Heart left ventricle (tissue), 16 donors: ENCODE measurements at regions not wholly inside any gene's neighbourhood (a gene's known extent, or its start where the extent isn't known, plus 50 kb on each side); places are given as distances from the start of the nearest gene placed in this dataset.

ENCODE experiments used
- ATAC-seq, 4 donors: fragments of 200-7000 bp; cut with Tn5 transposase; one replicate each; pipeline ENCODE4 v1.9.1; 2020 to 2022; ENCODE audit warnings: moderate library complexity in 4 of 4, mild to moderate bottlenecking in 3 of 4, moderate number of reproducible peaks in 1 of 4
- DNase-seq, 5 donors: peaks; one replicate each; pipeline ENCODE4 v3.0.0-alpha.2; 2020
- H3K27ac ChIP-seq, 12 donors: fragments of 200-600 bp; sonication (generic) in 4 of 12; one replicate each; pipeline versions ENCODE4 v1.5.0 to v1.8.0; 2016 to 2022; ENCODE audit warnings: mild to moderate bottlenecking in 2 of 12
- H3K27me3 ChIP-seq, 9 donors: fragments of 200-600 bp; sonication (generic) in 2 of 9; one replicate each; pipeline versions ENCODE4 v1.5.1 to v1.8.0; 2016 to 2022; ENCODE audit warnings: mild to moderate bottlenecking in 3 of 9
- H3K36me3 ChIP-seq, 9 donors: fragments of 200-600 bp; sonication (generic) in 2 of 9; one replicate each; pipeline versions ENCODE4 v1.5.0 to v1.8.0; 2018 to 2022; ENCODE audit warnings: mild to moderate bottlenecking in 2 of 9
- H3K4me1 ChIP-seq, 12 donors: fragments of 200-600 bp; sonication (generic) in 4 of 12; one replicate each; pipeline versions ENCODE4 v1.5.0 to v1.8.0; 2016 to 2022; ENCODE audit warnings: mild to moderate bottlenecking in 3 of 12
- H3K4me3 ChIP-seq, 12 donors: fragments of 200-600 bp; sonication (generic) in 4 of 12; one replicate each; pipeline versions ENCODE4 v1.5.0 to v1.8.0; 2017 to 2022; ENCODE audit warnings: mild to moderate bottlenecking in 9 of 12, moderate library complexity in 4 of 12
- H3K9me3 ChIP-seq, 12 donors: fragments of 200-600 bp; sonication (generic) in 4 of 12; one replicate each; pipeline versions ENCODE4 v1.5.0 to v1.8.0; 2016 to 2022; ENCODE audit warnings: mild to moderate bottlenecking in 1 of 12
- POLR2A ChIP-seq, 2 donors: fragments of 450-650 bp; IDR thresholded peaks; one replicate each; pipeline ENCODE4 v1.6.1; 2017; ENCODE audit warnings: antibody characterized with exemption in 2 of 2, mild to moderate bottlenecking in 2 of 2, moderate library complexity in 2 of 2
- WGBS, 4 donors: extraction: QIAGEN DNeasy Blood & Tissue Kit in 2 of 4; methylation state at CpG; one replicate each; pipeline versions ENCODE4 v1.1.5 to v1.1.7; 2013 to 2018; 5-methylcytosine and 5-hydroxymethylcytosine counted together
- intact Hi-C, 10 donors: fragments of 100-400 bp; cut with DNase I; formaldehyde crosslinking; loops; one replicate each; pipeline versions ENCODE4 v1.11.1 to v1.14.2; 2022
- TF ChIP-seq, protein P1 (sequence below), 12 donors: fragments of 200-600 bp; sonication (generic) in 4 of 12; IDR thresholded peaks; one replicate each; pipeline versions ENCODE4 v1.5.0 to v1.8.0; 2018 to 2022; ENCODE audit warnings: antibody characterized with exemption in 12 of 12, mild to moderate bottlenecking in 5 of 12
- donor health status: ischemic (EF 13 %, LVEDD 7.1; RV severe dilation, severe dysfunction).
- donor health status: healthy with polysubstance abuse.
- donor health status: DM: no; HTN: yes; CAD: no.
- donor health status: DM: no; HTN: no; CAD: no.
- donor health status: ischemic (EF 25% LVEDD 6.9; RV normal size, moderate dysfunction).
- donor health status: ischemic (EF 25% LVEDD 5.7; RV mildly dilated, moderate dysfunction).
- donor health status: healthy.
- donor health status: DM: yes; HTN: yes; CAD: no.
- donor health status: ischemic (EF 35%, LVEDD 5.7; RV mildly dilated, moderate dysfunction).
- donor health status: nonischemic (EF 11% LVEDD 7.7; RV severe dilation, severe dysfunction).
- donor health status: DM: yes; HTN: yes; CAD: no.
- donor health status: PGD.
- donor health status: ischemic (EF 29% LVEDD 5.4; RV normal size, mild dysfunction).
- donor health status: nonischemic (EF 23%, LVEDD 6.1; RV moderate dilation, normal function).

DNA sequence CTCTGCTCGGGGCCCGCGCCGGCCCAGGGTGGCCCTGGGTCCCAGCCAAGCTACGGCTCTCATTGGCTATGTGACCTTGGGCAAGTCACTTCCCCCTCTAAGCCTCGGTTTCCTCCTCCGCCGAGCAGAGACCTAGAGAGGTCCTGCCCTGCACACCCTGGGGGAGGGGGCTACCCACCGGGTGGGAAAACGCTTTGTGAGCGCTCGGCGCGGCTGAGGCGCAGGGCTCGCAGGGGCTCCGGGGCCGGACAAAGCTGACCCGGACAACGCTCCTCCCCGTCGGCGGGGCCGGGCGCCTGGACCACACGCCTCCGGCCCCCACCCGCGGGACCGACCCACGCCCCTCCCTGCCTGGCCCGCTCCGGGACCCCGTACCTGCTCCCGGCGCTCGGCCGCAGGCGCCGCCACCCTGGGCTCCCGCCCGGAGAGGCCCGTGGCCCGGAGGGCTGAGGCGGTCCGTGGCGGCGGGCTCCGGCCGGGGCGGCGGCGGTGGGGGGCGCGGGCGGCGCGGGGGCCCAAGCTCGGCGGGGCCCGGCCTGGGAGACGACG, 85.7 kb upstream of the MELK start:
- WGBS, 4 donors, result 0 to 1% (median 0%) methylated on average over 1 to 63 of the region's 63 CpGs
- H3K4me3 ChIP-seq, result peak overlapping the region; percentile 54 to 100 (median 92)
- no peaks in the 10 kb centered on the region for H3K9me3 ChIP-seq
- DNase-seq (peak; percentile 58 to 79 (median 66)), ATAC-seq (peak; percentile 1 to 44 (median 36))
- peaks cover 3 to 34% (median 20%) of the 10 kb centered on the region in 12 donors for H3K4me1 ChIP-seq
- TF ChIP-seq, protein P1, sequence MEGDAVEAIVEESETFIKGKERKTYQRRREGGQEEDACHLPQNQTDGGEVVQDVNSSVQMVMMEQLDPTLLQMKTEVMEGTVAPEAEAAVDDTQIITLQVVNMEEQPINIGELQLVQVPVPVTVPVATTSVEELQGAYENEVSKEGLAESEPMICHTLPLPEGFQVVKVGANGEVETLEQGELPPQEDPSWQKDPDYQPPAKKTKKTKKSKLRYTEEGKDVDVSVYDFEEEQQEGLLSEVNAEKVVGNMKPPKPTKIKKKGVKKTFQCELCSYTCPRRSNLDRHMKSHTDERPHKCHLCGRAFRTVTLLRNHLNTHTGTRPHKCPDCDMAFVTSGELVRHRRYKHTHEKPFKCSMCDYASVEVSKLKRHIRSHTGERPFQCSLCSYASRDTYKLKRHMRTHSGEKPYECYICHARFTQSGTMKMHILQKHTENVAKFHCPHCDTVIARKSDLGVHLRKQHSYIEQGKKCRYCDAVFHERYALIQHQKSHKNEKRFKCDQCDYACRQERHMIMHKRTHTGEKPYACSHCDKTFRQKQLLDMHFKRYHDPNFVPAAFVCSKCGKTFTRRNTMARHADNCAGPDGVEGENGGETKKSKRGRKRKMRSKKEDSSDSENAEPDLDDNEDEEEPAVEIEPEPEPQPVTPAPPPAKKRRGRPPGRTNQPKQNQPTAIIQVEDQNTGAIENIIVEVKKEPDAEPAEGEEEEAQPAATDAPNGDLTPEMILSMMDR (IDR thresholded peaks at IDR 0.05), result no peak
- TF ChIP-seq POLR2A (IDR thresholded peaks at IDR 0.05), result no peak
- intact Hi-C loops, result loop anchor here in 5 of 10 donors (1.0 to 10.0 kb wide), 7 partner anchors 16 to 228 kb away; partner anchors contain the start of genes RNF38 (in 3 of the 5) and GNE (in 1 of the 5)
- peak overlapping the region; percentile 55 to 92 (median 86) for H3K27ac ChIP-seq
- peaks cover 0 to 3% (median 0%) of the 10 kb centered on the region in 9 donors for H3K36me3 ChIP-seq
- no peaks in the 10 kb centered on the region for H3K27me3 ChIP-seq

DNA sequence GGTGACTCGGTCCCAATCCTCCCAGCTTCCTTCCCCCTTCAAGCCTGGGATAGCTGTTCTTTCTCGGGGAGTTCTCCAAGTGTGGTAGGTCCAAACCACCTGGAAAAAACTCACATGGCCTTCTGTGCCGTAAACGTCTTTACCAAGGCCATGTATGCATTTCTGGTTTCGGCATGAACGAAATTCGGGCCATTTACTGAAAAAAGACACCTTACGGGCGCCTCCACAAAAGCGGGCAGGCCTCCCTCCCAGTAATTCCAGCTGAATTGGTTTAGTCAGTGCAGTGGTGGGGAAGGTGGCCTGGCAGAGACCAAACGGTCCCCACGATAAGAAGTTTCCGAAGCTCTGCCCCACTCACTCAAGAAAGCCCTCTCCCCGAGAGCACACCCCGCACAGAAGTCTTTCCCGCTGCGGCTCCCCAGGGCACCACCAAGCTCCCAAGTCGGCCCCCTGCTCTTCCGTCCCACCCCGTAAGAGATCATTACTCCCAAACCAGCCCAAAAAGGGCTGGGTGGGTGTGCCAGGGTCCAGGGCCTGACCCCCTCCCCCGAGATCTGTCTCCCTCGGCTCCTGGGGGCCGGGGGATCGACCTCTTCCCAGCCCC, 86.3 kb upstream of the MELK start:
- intact Hi-C loops, result loop anchor here in 5 of 10 donors (1.0 to 10.0 kb wide), 7 partner anchors 15 to 228 kb away; partner anchors contain the start of genes RNF38 (in 3 of the 5) and GNE (in 1 of the 5)

DNA sequence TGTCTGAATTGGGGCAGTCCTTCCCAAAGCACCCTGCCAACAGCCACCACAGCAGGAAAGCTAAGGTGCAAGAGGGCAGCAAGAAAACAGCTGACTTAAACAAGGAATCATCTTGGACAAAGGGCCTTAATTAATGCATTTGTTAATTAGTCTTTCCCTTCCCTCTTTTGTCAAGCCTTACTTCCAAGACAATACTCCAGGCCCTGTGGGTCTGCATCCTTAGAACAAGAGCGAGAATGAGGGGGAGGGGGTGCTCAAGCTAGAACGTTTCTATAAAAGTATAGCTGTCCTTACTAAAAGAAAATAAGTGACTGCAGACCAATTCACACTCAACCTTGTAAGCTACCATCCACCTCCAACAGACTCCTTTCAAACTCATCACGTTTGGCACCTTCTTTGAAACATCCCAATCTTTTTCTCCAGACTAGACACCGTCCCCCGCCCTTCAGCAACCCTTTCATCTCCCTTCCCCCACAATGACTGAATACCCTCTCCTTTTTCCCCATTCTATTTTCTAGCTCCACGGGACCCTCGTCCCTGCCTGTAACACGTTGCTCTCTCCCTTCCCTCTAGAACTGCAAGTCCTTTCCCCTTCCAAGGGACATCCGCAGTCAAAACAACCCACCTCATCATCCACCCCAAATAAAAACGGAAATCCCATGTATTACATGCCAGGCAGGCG, 85.7 kb upstream of the RNF38 start:
- intact Hi-C loops, result loop anchor here in 5 of 10 donors (1.0 to 10.0 kb wide), 7 partner anchors 14 to 227 kb away; partner anchors contain the start of genes RNF38 (in 3 of the 5) and GNE (in 1 of the 5)
- Histone ChIP-seq H3K4me1 (peaks cover 3 to 45% (median 22%) of the 10 kb centered on the region in 12 donors), H3K36me3 (peaks cover 0 to 3% (median 0%) of the 10 kb centered on the region in 9 donors)

More for the DNA sequence above, 86.3 kb upstream of the MELK start:
- ATAC-seq (peak in 2 of 4 donors; percentile 0 to 1), DNase-seq (peak in 3 of 5 donors; percentile 23 to 27 (median 25))
- WGBS, 4 donors, result 1% methylated on average over 21 to 24 of the region's 24 CpGs
- Histone ChIP-seq H3K36me3 (peaks cover 0 to 3% (median 0%) of the 10 kb centered on the region in 9 donors), H3K27ac (peak overlapping the region; percentile 55 to 92 (median 86)), H3K4me3 (peak overlapping the region; percentile 54 to 100 (median 92)), H3K27me3 (no peaks in the 10 kb centered on the region), H3K9me3 (no peaks in the 10 kb centered on the region), H3K4me1 (peaks cover 3 to 39% (median 22%) of the 10 kb centered on the region in 12 donors)
- TF ChIP-seq, protein P1 (IDR thresholded peaks at IDR 0.05), result no peak

More for the DNA sequence above, 85.7 kb upstream of the RNF38 start:
- peak overlapping the region; percentile 55 to 92 (median 86) for H3K27ac ChIP-seq
- TF ChIP-seq, protein P1 (IDR thresholded peaks at IDR 0.05), result no peak
- TF ChIP-seq POLR2A (IDR thresholded peaks at IDR 0.05), result no peak
- H3K4me3 ChIP-seq, result peak overlapping the region; percentile 54 to 100 (median 92)
- H3K9me3 ChIP-seq, result no peaks in the 10 kb centered on the region
- no peak for DNase-seq
- no peaks in the 10 kb centered on the region for H3K27me3 ChIP-seq
- 9 to 14% (median 12%) methylated on average over 11 of the region's 11 CpGs for WGBS, 4 donors
- peak in 1 of 4 donors; percentile 16 for ATAC-seq
